ENCODE measurements at regions not wholly inside any gene's neighbourhood (a gene's known extent, or its start where the extent isn't known, plus 50 kb on each side); places are given as distances from the start of the nearest gene placed in this dataset.

- intact Hi-C loops (cut with micrococcal nuclease), result no loop called here
- ChIA-PET POLR2A (no interaction called here), RAD21 (ENCODE audit: low non-redundant PET in 1 of 2, low total read pairs in 2 of 2, uncharacterized antibody in 2 of 2, unreplicated experiment in 2 of 2) (no interaction called here), CTCF (no interaction called here)
- Histone ChIP-seq H4K20me1 (ENCODE audit: insufficient read depth) (no peaks in the 10 kb centered on the region), H3K4me2 (ENCODE audit: low read length) (no peak overlapping the region), H3K36me3 (ENCODE audit: control insufficient read depth in 1 of 2, insufficient read depth in 2 of 2, low read length in 2 of 2) (no peaks in the 10 kb centered on the region), H3K27me3 (ENCODE audit: insufficient read depth, low read length) (no peaks in the 10 kb centered on the region), H3K79me2 (ENCODE audit: insufficient read depth, low read length) (no peaks in the 10 kb centered on the region), H3K9me2 (ENCODE audit: insufficient read depth) (no peaks in the 10 kb centered on the region), H3K27ac (ENCODE audit: low read depth, low read length) (no peak overlapping the region), H2AFZ (ENCODE audit: low read depth, low read length, poor library complexity, severe bottlenecking) (no peak overlapping the region), H3K4me1 (ENCODE audit: control insufficient read depth in 1 of 2, insufficient read depth in 2 of 2, low read length in 2 of 2) (no peaks in the 10 kb centered on the region), H3K9ac (ENCODE audit: low read length) (no peak overlapping the region), H3K4me3 (replicated peaks in 1 of 2; ENCODE audit: low read depth in 1 of 2, low read length in 2 of 2) (no peak overlapping the region), H3K9me3 (ENCODE audit: control insufficient read depth in 1 of 2, insufficient read depth in 1 of 2, low read depth in 1 of 2, low read length in 2 of 2) (peaks cover 4 to 12% of the 10 kb centered on the region in 2 experiments; a peak in 3 of 4 replicates)
- TF ChIP-seq ZFX (IDR thresholded peaks at IDR 0.05) (no peak), REST (IDR thresholded peaks at IDR 0.05; ENCODE audit: low read depth) (no peak), POLR2A (IDR thresholded peaks at IDR 0.05; ENCODE audit: borderline replicate concordance, extremely low read depth, insufficient read depth, insufficient read length) (no peak), EGR1 (IDR thresholded peaks at IDR 0.05; ENCODE audit: low read depth) (no peak), RAD21 (IDR thresholded peaks at IDR 0.05; ENCODE audit: low read depth) (no peak), ELF1 (IDR thresholded peaks at IDR 0.05; ENCODE audit: borderline replicate concordance, low read depth) (no peak)
- DNase-seq (ENCODE audit: low read depth, low spot score) (no peak), ATAC-seq (no peak)
- no TSS peak for BruUV-seq (replicated peaks)
Measured at GRCh38 chr10:42513921-42514320, 124.4 kb downstream of the ZNF33B start.

- no peak for ATAC-seq
- RAD21 ChIA-PET (ENCODE audit: low non-redundant PET in 1 of 2, low total read pairs in 2 of 2, uncharacterized antibody in 2 of 2, unreplicated experiment in 2 of 2), result no interaction called here
- CTCF ChIA-PET, result no interaction called here
- TF ChIP-seq POLR2AphosphoS5 (IDR thresholded peaks at IDR 0.05; ENCODE audit: low read depth, low read length), result no peak
- TF ChIP-seq ZNF274 (IDR thresholded peaks at IDR 0.05; ENCODE audit: low read depth, low read length), result no peak
- TF ChIP-seq TCF7L2 (IDR thresholded peaks at IDR 0.05; ENCODE audit: borderline replicate concordance, extremely low read depth, insufficient read depth, insufficient read length), result no peak
- no peak for TF ChIP-seq ZFX (IDR thresholded peaks at IDR 0.05)
- no peak for TF ChIP-seq SRF (IDR thresholded peaks at IDR 0.05; ENCODE audit: low read depth)
- no peak for TF ChIP-seq ELF1 (IDR thresholded peaks at IDR 0.05; ENCODE audit: borderline replicate concordance, low read depth)
- no peak for TF ChIP-seq CBX3 (IDR thresholded peaks at IDR 0.05; ENCODE audit: low read depth)
- TF ChIP-seq YY1 (IDR thresholded peaks at IDR 0.05; ENCODE audit: extremely low read depth, insufficient replicate concordance, low read depth, low read length), result no peak
- TF ChIP-seq RAD21 (IDR thresholded peaks at IDR 0.05; ENCODE audit: low read depth), result no peak
- TF ChIP-seq POLR2A (IDR thresholded peaks at IDR 0.05; ENCODE audit: borderline replicate concordance, extremely low read depth, insufficient read depth, insufficient read length), result no peak
- no peak for TF ChIP-seq EZH2phosphoT487 (IDR thresholded peaks at IDR 0.05; ENCODE audit: borderline replicate concordance)
- no peak for TF ChIP-seq CEBPB (IDR thresholded peaks at IDR 0.05; ENCODE audit: low read depth)
- TF ChIP-seq FOSL1 (IDR thresholded peaks at IDR 0.05; ENCODE audit: low read depth), result no peak
- no peak for TF ChIP-seq SP1 (IDR thresholded peaks at IDR 0.05; ENCODE audit: low read depth)
- H3K4me2 ChIP-seq (ENCODE audit: low read length), result no peak overlapping the region
- no peaks in the 10 kb centered on the region for H3K9me2 ChIP-seq (ENCODE audit: insufficient read depth)
- no peaks in the 10 kb centered on the region for H3K4me1 ChIP-seq (ENCODE audit: control insufficient read depth in 1 of 2, insufficient read depth in 2 of 2, low read length in 2 of 2)
- intact Hi-C loops (cut with micrococcal nuclease), result no loop called here
- no peak overlapping the region for H3K4me3 ChIP-seq (replicated peaks in 1 of 2; ENCODE audit: low read depth in 1 of 2, low read length in 2 of 2)
- no peaks in the 10 kb centered on the region for H3K79me2 ChIP-seq (ENCODE audit: insufficient read depth, low read length)
- BruUV-seq (replicated peaks), result no TSS peak
- no peak overlapping the region for H3K27ac ChIP-seq (ENCODE audit: low read depth, low read length)
- POLR2A ChIA-PET, result no interaction called here
- no peak for DNase-seq (ENCODE audit: low read depth, low spot score)
- no peaks in the 10 kb centered on the region for H4K20me1 ChIP-seq (ENCODE audit: insufficient read depth)
- no peak overlapping the region for H2AFZ ChIP-seq (ENCODE audit: low read depth, low read length, poor library complexity, severe bottlenecking)
- no peaks in the 10 kb centered on the region for H3K27me3 ChIP-seq (ENCODE audit: insufficient read depth, low read length)
- H3K9ac ChIP-seq (ENCODE audit: low read length), result no peak overlapping the region
- H3K36me3 ChIP-seq (ENCODE audit: control insufficient read depth in 1 of 2, insufficient read depth in 2 of 2, low read length in 2 of 2), result no peaks in the 10 kb centered on the region
- no peaks in the 10 kb centered on the region for H3K9me3 ChIP-seq (ENCODE audit: control insufficient read depth in 1 of 2, insufficient read depth in 1 of 2, low read depth in 1 of 2, low read length in 2 of 2)
Measured at GRCh38 chr10:42491801-42492200, 146.6 kb downstream of the ZNF33B start.
